ENCODE measurements at regions not wholly inside any gene's neighbourhood (a gene's known extent, or its start where the extent isn't known, plus 50 kb on each side); places are given as distances from the start of the nearest gene placed in this dataset.

GRCh38 chr9:8095672-8096086 is 296.1 kb upstream of the DMAC1 start:
- no peak overlapping the region for H3K27ac Mint-ChIP-seq
- TF ChIP-seq CTCF (IDR thresholded peaks at IDR 0.05; ENCODE audit: unreplicated experiment) = no peak
- H3K27me3 Mint-ChIP-seq = no peaks in the 10 kb centered on the region
- H3K4me1 Mint-ChIP-seq (ENCODE audit: low read depth) = peaks cover 4% of the 10 kb centered on the region
- H3K4me3 Mint-ChIP-seq (ENCODE audit: low read depth) = no peak overlapping the region
- peaks cover 14% of the 10 kb centered on the region for H3K9me3 Mint-ChIP-seq (ENCODE audit: low read depth)
- peaks cover 5% of the 10 kb centered on the region for H3K36me3 Mint-ChIP-seq (ENCODE audit: insufficient read depth)
- no peak for DNase-seq (ENCODE audit: low spot score, unreplicated experiment)

DNA sequence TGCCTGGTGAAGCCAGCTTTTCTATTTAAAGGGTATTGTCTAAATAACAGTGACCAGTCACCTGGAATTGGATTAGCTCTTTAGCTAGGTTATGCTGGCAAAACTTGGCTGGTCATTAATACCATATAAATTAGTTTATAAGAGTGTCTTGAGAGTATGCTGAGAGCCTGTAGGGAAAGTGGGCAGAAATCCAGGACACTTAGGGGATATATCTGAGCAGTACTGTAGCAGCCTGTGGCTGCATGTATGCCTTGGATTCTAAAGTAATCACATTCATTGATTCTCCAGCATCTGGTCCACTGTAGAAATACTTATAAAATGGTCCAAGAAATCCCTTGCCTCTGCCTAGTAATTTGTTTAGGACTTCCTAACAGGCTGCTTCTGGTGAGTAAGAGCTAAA is 288.9 kb upstream of the DMAC1 start:
- H3K27ac Mint-ChIP-seq = no peak overlapping the region
- peaks cover 4% of the 10 kb centered on the region for H3K27me3 Mint-ChIP-seq
- no peak for TF ChIP-seq CTCF (IDR thresholded peaks at IDR 0.05; ENCODE audit: unreplicated experiment)
- no peak overlapping the region for H3K4me3 Mint-ChIP-seq (ENCODE audit: low read depth)
- H3K4me1 Mint-ChIP-seq (ENCODE audit: low read depth) = peaks cover 6% of the 10 kb centered on the region
- H3K36me3 Mint-ChIP-seq (ENCODE audit: insufficient read depth) = no peaks in the 10 kb centered on the region
- no peaks in the 10 kb centered on the region for H3K9me3 Mint-ChIP-seq (ENCODE audit: low read depth)
- no peak for DNase-seq (ENCODE audit: low spot score, unreplicated experiment)

DNA sequence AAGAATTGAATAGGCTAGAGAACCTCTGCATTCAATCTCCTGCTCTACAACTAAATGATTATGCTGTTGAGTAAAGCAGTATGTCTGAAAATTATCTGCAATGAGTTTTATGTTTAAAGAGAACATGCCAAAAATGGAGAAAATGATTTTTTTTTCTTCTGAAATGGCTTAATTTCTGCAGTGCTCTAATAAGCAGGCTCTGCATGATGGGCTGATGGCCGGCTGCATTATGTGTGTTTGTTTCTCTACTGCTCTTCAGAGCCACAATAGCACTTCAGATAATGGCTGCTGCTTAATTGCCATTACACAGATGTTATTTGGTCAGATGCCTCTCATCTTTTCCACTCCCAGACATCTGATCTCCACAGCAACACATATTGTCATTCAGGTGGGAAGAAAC is 286.4 kb upstream of the DMAC1 start:
- Mint-ChIP-seq H3K36me3 (ENCODE audit: insufficient read depth) (no peaks in the 10 kb centered on the region), H3K9me3 (ENCODE audit: low read depth) (peaks cover 16% of the 10 kb centered on the region), H3K27ac (no peak overlapping the region), H3K27me3 (peaks cover 4% of the 10 kb centered on the region), H3K4me3 (ENCODE audit: low read depth) (no peak overlapping the region), H3K4me1 (ENCODE audit: low read depth) (peaks cover 3% of the 10 kb centered on the region)
- no peak for DNase-seq (ENCODE audit: low spot score, unreplicated experiment)
- TF ChIP-seq CTCF (IDR thresholded peaks at IDR 0.05; ENCODE audit: unreplicated experiment) = no peak

DNA sequence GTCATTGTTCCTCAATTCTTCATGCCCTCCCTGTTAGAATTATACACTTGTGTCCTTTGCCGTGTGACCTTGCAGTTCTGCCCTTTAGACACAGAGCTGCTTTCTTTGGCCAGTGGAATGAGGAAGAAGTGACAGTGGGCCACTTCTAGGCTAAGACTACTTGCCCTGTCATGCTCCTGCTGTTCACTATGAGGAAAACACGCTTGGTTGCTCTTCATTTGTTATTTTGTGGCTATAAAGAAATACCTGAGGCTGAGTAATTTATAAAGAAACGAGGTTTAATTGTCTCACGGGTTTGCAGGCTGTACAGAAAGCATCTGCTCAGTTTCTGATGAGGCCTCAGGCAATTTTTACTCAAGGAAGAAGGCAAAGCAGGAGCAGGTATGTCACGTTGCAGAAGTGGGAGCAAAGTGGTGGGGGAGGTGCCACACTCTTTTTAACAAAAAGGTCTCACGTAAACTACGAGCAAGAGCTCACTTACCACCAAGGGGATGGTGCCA is 279.1 kb upstream of the DMAC1 start:
- no peaks in the 10 kb centered on the region for H3K27me3 Mint-ChIP-seq
- H3K4me1 Mint-ChIP-seq (ENCODE audit: low read depth) = no peaks in the 10 kb centered on the region
- no peak for TF ChIP-seq CTCF (IDR thresholded peaks at IDR 0.05; ENCODE audit: unreplicated experiment)
- no peak overlapping the region for H3K27ac Mint-ChIP-seq
- no peak for DNase-seq (ENCODE audit: low spot score, unreplicated experiment)
- no peaks in the 10 kb centered on the region for H3K36me3 Mint-ChIP-seq (ENCODE audit: insufficient read depth)
- peaks cover 23% of the 10 kb centered on the region for H3K9me3 Mint-ChIP-seq (ENCODE audit: low read depth)
- H3K4me3 Mint-ChIP-seq (ENCODE audit: low read depth) = no peak overlapping the region

GRCh38 chr9:8074713-8075286 is 275.2 kb upstream of the DMAC1 start:
- Mint-ChIP-seq H3K36me3 (ENCODE audit: insufficient read depth) (no peaks in the 10 kb centered on the region), H3K27ac (no peak overlapping the region), H3K4me3 (ENCODE audit: low read depth) (no peak overlapping the region), H3K9me3 (ENCODE audit: low read depth) (peaks cover 4% of the 10 kb centered on the region), H3K27me3 (no peaks in the 10 kb centered on the region), H3K4me1 (ENCODE audit: low read depth) (peaks cover 17% of the 10 kb centered on the region)
- DNase-seq (ENCODE audit: low spot score, unreplicated experiment) = no peak
- TF ChIP-seq CTCF (IDR thresholded peaks at IDR 0.05; ENCODE audit: unreplicated experiment) = no peak

All from progenitor cell of endocrine pancreas (in vitro differentiated cells).